ENCODE measurements at regions not wholly inside any gene's neighbourhood (a gene's known extent, or its start where the extent isn't known, plus 50 kb on each side); places are given as distances from the start of the nearest gene placed in this dataset.
"Not testable (repeated sequence)": the region's sequence is repeated elsewhere in the genome, so short reads cannot be mapped to it uniquely, and the experiment has no call there.

GRCh38 chr15:83335542-83335941 is 51.1 kb upstream of the BNC1 start:
- DNase-seq (ENCODE audit: low spot score): not testable (repeated sequence)

GRCh38 chr15:83339396-83339795 is 54.9 kb upstream of the BNC1 start:
- no peak for DNase-seq (ENCODE audit: low spot score)

- no peak for DNase-seq (ENCODE audit: low spot score)
These were observed 55.6 kb upstream of the BNC1 start for GRCh38 chr15:83340087-83340486.

GRCh38 chr15:83346342-83346741 is 61.9 kb upstream of the BNC1 start:
- no peak for DNase-seq (ENCODE audit: low spot score)

GRCh38 chr15:83352119-83352518 is 67.7 kb upstream of the BNC1 start:
- DNase-seq (ENCODE audit: low spot score): no peak

GRCh38 chr15:83356501-83357399 is 72.3 kb upstream of the BNC1 start:
- DNase-seq (ENCODE audit: low spot score): no peak

GRCh38 chr15:83358972-83359564 is 74.6 kb upstream of the BNC1 start:
- no peak for DNase-seq (ENCODE audit: low spot score)

- no peak for DNase-seq (ENCODE audit: low spot score)
These were observed 78.2 kb upstream of the BNC1 start for GRCh38 chr15:83362706-83363105.

- DNase-seq (ENCODE audit: low spot score): no peak
These were observed 80.0 kb upstream of the BNC1 start for GRCh38 chr15:83364501-83364900.

GRCh38 chr15:83365370-83365938 is 81.0 kb upstream of the BNC1 start:
- peak; percentile 10 for DNase-seq (ENCODE audit: low spot score)

GRCh38 chr15:83372434-83372891 is 74.7 kb upstream of the SH3GL3 start:
- no peak for DNase-seq (ENCODE audit: low spot score)

GRCh38 chr15:83378921-83379578 is 68.1 kb upstream of the SH3GL3 start:
- DNase-seq (ENCODE audit: low spot score): no peak

GRCh38 chr15:83379579-83379959 is 67.6 kb upstream of the SH3GL3 start:
- DNase-seq (ENCODE audit: low spot score): no peak

- DNase-seq (ENCODE audit: low spot score): no peak
These were observed 67.1 kb upstream of the SH3GL3 start for GRCh38 chr15:83380059-83380458.

- peak; percentile 48 for DNase-seq (ENCODE audit: low spot score)
These were observed 66.5 kb upstream of the SH3GL3 start for GRCh38 chr15:83380682-83381081.

GRCh38 chr15:83383608-83384139 is 63.5 kb upstream of the SH3GL3 start:
- not testable (repeated sequence) for DNase-seq (ENCODE audit: low spot score)

- DNase-seq (ENCODE audit: low spot score): no peak
These were observed 51.0 kb upstream of the SH3GL3 start for GRCh38 chr15:83396101-83396500.

Data from activated CD4-positive, alpha-beta T cell treated with anti-CD3 and anti-CD28 coated beads, Interleukin-2, Interleukin-4, amounts not matched to agents 100 ng/mL and 50 ng/mL, durations not matched to agents 16 hours and 8 hours (primary cell).